Stimulated activated CD8-positive, alpha-beta memory T cell treated with anti-CD3 and anti-CD28 coated beads, Interleukin-15, amount 100 ng/mL, for 4 hours (primary cell): ENCODE measurements at regions not wholly inside any gene's neighbourhood (a gene's known extent, or its start where the extent isn't known, plus 50 kb on each side); places are given as distances from the start of the nearest gene placed in this dataset.

ENCODE experiments used
- DNase-seq, 2 donors: peaks; one replicate each; pipeline ENCODE4 v3.0.0-alpha.2; 2020; ENCODE audit warnings: low read depth in 2 of 2

DNA sequence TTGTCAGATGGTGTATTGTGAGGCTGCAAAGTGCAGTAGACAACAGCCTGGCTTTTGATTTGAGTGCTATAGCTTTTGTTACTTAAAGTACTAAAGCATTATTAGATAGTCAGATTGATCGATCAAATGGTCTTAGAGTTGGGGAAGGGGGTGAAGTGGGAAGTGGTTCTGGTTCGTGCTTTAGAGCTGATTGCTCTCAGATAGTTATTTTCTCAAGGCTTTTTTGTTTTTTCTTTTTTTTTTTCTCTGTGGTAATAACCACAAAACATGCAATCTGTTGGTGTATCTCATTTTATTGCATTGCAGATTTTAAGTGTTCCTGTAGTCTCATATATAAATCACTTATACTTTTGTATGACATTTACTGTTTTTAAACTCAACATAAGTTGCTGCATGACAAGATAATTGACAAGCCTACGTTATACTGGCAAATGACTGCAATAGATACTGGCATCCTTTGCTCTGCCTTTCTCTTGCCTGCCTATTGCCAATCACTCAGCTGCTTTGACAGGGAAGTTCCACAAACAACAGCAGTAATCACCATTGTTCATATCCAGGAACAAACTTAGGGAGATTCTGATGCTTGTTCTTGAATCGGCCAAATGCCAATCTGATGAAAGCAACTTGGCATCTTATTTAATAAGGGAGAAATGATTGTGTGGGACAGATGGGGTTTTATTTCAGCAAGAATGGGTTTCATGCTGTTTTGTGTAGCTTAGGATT, 125.0 kb upstream of the B3GALT2 start:
- no peak for DNase-seq

DNA sequence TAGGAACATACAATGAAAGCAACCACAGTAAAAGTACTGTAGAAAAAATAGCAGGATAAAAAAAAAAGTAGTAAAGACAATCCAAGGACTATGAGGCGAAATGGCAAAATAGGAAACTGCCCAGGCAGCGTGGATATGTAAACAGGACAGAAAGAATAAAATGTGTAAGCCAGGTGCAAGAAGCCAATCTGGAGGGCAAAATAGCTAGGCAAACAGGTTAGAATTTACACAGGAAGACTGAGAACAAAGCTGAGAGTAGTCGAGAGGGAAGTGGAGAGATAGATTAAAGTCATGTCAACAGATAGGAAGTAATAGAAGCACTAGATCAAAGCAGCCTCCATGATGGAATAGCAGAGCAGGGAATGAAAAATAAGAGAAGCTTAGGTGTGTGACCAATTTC, 124.2 kb upstream of the B3GALT2 start:
- no peak for DNase-seq

DNA sequence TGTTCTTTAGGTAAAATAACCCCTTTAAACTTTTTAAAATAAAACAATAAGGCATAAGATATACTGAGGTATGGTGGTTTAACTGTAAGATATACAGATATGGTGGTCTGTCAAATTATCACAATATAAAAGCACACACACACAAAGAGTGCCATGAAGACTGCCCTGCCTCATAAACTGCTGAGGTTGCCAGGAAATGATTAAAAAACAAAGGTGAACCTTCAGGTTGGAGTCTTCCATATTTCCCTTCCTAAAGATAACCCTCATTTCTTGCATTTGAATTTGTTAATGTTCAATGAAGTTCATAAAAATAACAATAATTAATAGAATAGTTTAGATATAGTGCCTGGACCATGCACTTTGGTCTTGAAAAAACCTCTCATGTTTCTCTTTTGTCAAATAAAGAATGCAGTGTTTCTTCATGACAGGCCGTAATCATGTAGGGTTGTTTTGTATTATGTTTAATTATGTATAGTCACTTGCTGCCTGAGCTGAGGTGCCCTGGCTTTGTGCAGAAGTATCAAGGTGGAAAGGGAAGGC, 123.6 kb upstream of the B3GALT2 start:
- DNase-seq: no peak

DNA sequence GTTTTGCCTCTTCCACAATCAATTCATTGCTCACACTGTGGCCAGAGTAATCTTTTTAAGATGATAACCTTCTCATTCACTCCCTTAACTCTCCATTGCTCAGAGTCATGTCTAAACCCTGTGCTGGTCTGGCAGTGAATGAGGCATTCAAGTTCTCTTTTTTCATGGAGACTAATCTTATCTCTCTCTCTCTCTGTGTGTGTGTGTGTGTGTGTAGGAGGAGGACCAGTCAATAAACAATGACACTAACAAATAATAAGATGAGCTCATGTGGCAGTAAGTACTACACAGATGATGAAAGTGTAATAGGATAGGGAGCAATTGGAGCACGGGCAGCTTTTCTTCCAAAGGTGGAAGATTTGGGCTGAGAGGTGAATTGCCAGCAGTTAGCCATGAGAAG, 122.0 kb upstream of the B3GALT2 start:
- DNase-seq: no peak

DNA sequence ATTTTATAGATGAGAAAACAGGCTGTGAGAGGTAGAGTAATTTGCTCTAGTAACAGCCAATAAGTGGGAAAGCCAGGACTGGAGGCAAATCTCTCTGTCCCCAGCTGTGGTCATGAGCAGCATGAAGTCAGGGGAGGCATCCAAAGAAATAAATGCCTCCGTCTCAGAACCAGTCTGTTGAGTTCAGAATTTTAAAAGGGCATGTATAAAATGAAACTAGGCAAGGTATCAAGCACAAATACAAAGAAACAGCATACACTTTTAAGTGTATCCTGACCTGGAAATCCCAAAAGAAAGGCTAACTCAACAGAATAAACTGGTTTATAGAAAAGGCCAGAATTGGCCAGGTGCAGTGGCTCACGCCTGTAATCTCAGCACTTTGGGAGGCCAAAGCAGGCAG, 120.0 kb upstream of the B3GALT2 start:
- no peak for DNase-seq
